Body of pancreas (tissue), 4 donors: ENCODE measurements at regions not wholly inside any gene's neighbourhood (a gene's known extent, or its start where the extent isn't known, plus 50 kb on each side); places are given as distances from the start of the nearest gene placed in this dataset.

ENCODE experiments used
- ATAC-seq: fragments of 150-250 bp; one replicate; pipeline ENCODE4 v1.9.1; 2016
- DNase-seq, 4 donors: peaks; one replicate each; pipeline ENCODE4 v3.0.0-alpha.2; 2019
- H3K27ac ChIP-seq, 4 donors: fragments of 200-600 bp; sonication (generic); 1 replicate in 3 of 4; 2 replicates in 1 of 4; pipeline versions ENCODE4 v1.5.1 to v1.6.1; 2016 to 2019; ENCODE audit warnings: mild to moderate bottlenecking in 1 of 4, mixed read lengths in 1 of 4, moderate library complexity in 1 of 4
- H3K27me3 ChIP-seq, 2 donors: fragments of 200-600 bp; sonication (generic); one replicate each; pipeline ENCODE4 v1.6.0; 2016; ENCODE audit warnings: mild to moderate bottlenecking in 1 of 2
- H3K36me3 ChIP-seq, 2 donors: fragments of 200-600 bp; sonication (generic); replicated peaks in 1 of 2; 2 replicates each; pipeline ENCODE4 v1.5.1; 2016; ENCODE audit warnings: low read depth in 2 of 2; ENCODE audit not compliant: insufficient read depth in 1 of 2
- H3K4me1 ChIP-seq: fragments of 200-600 bp; sonication (generic); one replicate; pipeline ENCODE4 v1.6.0; 2016
- H3K4me3 ChIP-seq, 2 donors: fragments of 200-600 bp; sonication (generic); 1 replicate in 1 of 2; 2 replicates in 1 of 2; pipeline ENCODE4 v1.5.1; 2016 to 2019
- H3K9me3 ChIP-seq, 3 donors: fragments of 200-600 bp; sonication (generic); 1 replicate in 2 of 3; 2 replicates in 1 of 3; pipeline ENCODE4 v1.5.1; 2016
- POLR2A ChIP-seq, 3 donors: fragments of 450-650 bp; IDR thresholded peaks; one replicate each; pipeline ENCODE4 v1.6.1; 2016; ENCODE audit warnings: antibody characterized with exemption in 3 of 3, mild to moderate bottlenecking in 2 of 3
- WGBS, 2 donors: methylation state at CpG; one replicate each; pipeline ENCODE4 v1.1.5; 2017; 5-methylcytosine and 5-hydroxymethylcytosine counted together
- intact Hi-C: fragments of 100-400 bp; cut with DNase I; formaldehyde crosslinking; loops from one replicate; pipeline ENCODE4 v1.15.1; 2023
- TF ChIP-seq, protein P1 (sequence below), 7 experiments: fragments of 450-650 bp in 4 of 7; fragments of 200-600 bp in 3 of 7; sonication (generic) in 3 of 7; IDR thresholded peaks; one replicate each; pipeline ENCODE4 v1.5.1; 2016 to 2019; ENCODE audit warnings: antibody characterized with exemption in 7 of 7

GRCh38 chr3:168322941-168323340, 227.2 kb upstream of the GOLIM4 start:
- no peaks in the 10 kb centered on the region for H3K9me3 ChIP-seq
- intact Hi-C loops: no loop called here
- no peak overlapping the region for H3K4me3 ChIP-seq
- H3K36me3 ChIP-seq: no peaks in the 10 kb centered on the region
- DNase-seq: no peak
- TF ChIP-seq POLR2A (IDR thresholded peaks at IDR 0.05): no peak
- TF ChIP-seq, protein P1, sequence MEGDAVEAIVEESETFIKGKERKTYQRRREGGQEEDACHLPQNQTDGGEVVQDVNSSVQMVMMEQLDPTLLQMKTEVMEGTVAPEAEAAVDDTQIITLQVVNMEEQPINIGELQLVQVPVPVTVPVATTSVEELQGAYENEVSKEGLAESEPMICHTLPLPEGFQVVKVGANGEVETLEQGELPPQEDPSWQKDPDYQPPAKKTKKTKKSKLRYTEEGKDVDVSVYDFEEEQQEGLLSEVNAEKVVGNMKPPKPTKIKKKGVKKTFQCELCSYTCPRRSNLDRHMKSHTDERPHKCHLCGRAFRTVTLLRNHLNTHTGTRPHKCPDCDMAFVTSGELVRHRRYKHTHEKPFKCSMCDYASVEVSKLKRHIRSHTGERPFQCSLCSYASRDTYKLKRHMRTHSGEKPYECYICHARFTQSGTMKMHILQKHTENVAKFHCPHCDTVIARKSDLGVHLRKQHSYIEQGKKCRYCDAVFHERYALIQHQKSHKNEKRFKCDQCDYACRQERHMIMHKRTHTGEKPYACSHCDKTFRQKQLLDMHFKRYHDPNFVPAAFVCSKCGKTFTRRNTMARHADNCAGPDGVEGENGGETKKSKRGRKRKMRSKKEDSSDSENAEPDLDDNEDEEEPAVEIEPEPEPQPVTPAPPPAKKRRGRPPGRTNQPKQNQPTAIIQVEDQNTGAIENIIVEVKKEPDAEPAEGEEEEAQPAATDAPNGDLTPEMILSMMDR (IDR thresholded peaks at IDR 0.05): no peak
- H3K27me3 ChIP-seq: no peaks in the 10 kb centered on the region
- no peak for ATAC-seq
- no peaks in the 10 kb centered on the region for H3K4me1 ChIP-seq
- H3K27ac ChIP-seq: no peak overlapping the region
- 58 to 66% methylated on average over 4 of the region's 4 CpGs for WGBS, 2 donors

DNA sequence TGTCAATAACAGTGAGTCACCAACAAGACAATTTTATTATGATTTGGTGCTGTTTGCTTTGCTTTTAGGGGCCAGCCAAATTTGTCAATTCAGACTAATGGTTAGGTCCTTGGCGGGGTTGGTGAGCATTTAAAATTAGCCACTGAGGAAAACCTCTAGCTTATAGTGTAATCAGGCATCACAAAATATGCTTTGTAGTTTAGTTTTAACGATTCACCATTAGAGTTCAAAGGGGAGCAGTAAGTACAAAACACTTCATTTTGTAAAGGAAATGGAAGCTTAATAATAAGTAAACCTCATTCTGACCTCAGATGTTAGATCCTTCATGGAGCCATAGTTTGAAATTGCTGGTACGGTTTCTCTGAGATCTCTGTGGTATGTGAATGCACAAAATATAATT, 218.4 kb upstream of the GOLIM4 start:
- no peaks in the 10 kb centered on the region for H3K36me3 ChIP-seq
- no peak for TF ChIP-seq POLR2A (IDR thresholded peaks at IDR 0.05)
- TF ChIP-seq, protein P1 (IDR thresholded peaks at IDR 0.05): no peak
- 71 to 77% methylated on average over 3 of the region's 3 CpGs for WGBS, 2 donors
- no peak overlapping the region for H3K4me3 ChIP-seq
- H3K27ac ChIP-seq: no peak overlapping the region
- no peaks in the 10 kb centered on the region for H3K27me3 ChIP-seq
- H3K9me3 ChIP-seq: no peaks in the 10 kb centered on the region
- no peak for DNase-seq
- intact Hi-C loops: no loop called here
- no peak for ATAC-seq
- H3K4me1 ChIP-seq: no peaks in the 10 kb centered on the region

DNA sequence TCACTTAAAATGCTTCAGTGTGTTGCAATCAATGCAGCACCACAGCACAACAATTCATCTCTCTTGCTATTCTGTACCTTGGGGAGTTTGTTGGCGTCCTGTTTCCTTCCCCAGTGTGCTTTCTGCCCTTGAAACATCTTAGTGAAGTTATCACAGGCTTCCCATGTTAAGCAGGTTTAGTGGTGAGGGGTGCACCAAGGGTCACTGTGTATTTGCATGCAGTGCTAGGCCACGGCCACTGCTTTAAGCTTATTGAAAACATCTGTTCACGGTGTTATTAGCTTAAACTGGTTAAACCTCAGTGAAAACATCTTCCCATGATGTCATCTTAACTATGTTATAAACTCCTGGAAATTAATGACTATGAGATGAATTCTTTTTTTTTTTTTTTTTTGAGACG, 217.3 kb upstream of the GOLIM4 start:
- H3K9me3 ChIP-seq: no peaks in the 10 kb centered on the region
- H3K36me3 ChIP-seq: no peaks in the 10 kb centered on the region
- no peaks in the 10 kb centered on the region for H3K4me1 ChIP-seq
- no peak for ATAC-seq
- no peak overlapping the region for H3K27ac ChIP-seq
- H3K4me3 ChIP-seq: no peak overlapping the region
- intact Hi-C loops: no loop called here
- TF ChIP-seq, protein P1 (IDR thresholded peaks at IDR 0.05): no peak
- no peak for TF ChIP-seq POLR2A (IDR thresholded peaks at IDR 0.05)
- no peak for DNase-seq
- H3K27me3 ChIP-seq: no peaks in the 10 kb centered on the region
- 70 to 77% methylated on average over 4 of the region's 4 CpGs for WGBS, 2 donors

GRCh38 chr3:168307893-168308292, 212.2 kb upstream of the GOLIM4 start:
- Histone ChIP-seq H3K4me1 (no peaks in the 10 kb centered on the region), H3K27ac (no peak overlapping the region), H3K9me3 (no peaks in the 10 kb centered on the region), H3K27me3 (no peaks in the 10 kb centered on the region), H3K36me3 (no peaks in the 10 kb centered on the region), H3K4me3 (no peak overlapping the region)
- no peak for TF ChIP-seq POLR2A (IDR thresholded peaks at IDR 0.05)
- TF ChIP-seq, protein P1 (IDR thresholded peaks at IDR 0.05): no peak
- ATAC-seq (no peak), DNase-seq (no peak)
- intact Hi-C loops: no loop called here

- Histone ChIP-seq H3K27me3 (no peaks in the 10 kb centered on the region), H3K27ac (no peak overlapping the region), H3K36me3 (no peaks in the 10 kb centered on the region), H3K4me1 (no peaks in the 10 kb centered on the region), H3K9me3 (no peaks in the 10 kb centered on the region), H3K4me3 (no peak overlapping the region)
- no peak for DNase-seq
- ATAC-seq: no peak
- intact Hi-C loops: no loop called here
- WGBS, 2 donors: 58 to 67% methylated on average over 1 of the region's 1 CpG
- no peak for TF ChIP-seq POLR2A (IDR thresholded peaks at IDR 0.05)
- TF ChIP-seq, protein P1 (IDR thresholded peaks at IDR 0.05): no peak
Measured at GRCh38 chr3:168295027-168295426, 199.3 kb upstream of the GOLIM4 start.
